ENCODE measurements at regions not wholly inside any gene's neighbourhood (a gene's known extent, or its start where the extent isn't known, plus 50 kb on each side); places are given as distances from the start of the nearest gene placed in this dataset.

DNA sequence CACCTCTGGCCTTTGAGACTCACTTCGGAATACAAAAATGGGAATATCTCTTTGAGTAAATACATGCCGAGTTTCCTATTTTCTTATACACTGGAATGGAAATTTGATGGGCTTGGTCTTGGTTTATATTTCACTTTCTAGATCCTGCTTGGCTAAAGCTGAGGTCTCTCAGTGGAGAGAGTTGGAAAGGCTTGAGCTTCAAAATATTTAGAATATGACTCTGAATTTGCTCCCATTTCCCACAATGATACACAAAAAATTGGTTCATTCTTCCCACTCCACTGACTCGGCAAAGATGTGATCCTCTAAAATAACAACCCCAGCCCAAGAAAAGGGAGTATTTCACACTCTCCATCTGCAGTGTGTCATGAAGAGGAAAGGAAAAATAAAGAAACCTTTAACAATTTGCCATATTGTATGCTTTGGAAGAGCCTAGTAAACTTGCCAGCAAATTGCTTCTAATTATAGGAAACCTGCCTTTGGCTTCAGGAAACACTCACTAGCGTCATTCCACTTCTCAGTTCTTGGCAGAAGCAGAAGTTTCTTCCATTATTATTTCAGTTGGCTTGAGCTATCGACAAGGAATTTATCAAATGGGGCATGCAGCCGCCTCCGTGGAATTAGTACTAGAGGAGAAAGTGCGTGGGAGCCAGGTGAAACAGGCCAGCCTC is 302.9 kb downstream of the NSG2 start:
- TF ChIP-seq, protein P1, sequence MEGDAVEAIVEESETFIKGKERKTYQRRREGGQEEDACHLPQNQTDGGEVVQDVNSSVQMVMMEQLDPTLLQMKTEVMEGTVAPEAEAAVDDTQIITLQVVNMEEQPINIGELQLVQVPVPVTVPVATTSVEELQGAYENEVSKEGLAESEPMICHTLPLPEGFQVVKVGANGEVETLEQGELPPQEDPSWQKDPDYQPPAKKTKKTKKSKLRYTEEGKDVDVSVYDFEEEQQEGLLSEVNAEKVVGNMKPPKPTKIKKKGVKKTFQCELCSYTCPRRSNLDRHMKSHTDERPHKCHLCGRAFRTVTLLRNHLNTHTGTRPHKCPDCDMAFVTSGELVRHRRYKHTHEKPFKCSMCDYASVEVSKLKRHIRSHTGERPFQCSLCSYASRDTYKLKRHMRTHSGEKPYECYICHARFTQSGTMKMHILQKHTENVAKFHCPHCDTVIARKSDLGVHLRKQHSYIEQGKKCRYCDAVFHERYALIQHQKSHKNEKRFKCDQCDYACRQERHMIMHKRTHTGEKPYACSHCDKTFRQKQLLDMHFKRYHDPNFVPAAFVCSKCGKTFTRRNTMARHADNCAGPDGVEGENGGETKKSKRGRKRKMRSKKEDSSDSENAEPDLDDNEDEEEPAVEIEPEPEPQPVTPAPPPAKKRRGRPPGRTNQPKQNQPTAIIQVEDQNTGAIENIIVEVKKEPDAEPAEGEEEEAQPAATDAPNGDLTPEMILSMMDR (IDR thresholded peaks at IDR 0.05; ENCODE audit: low read depth, low read length): no peak
- TF ChIP-seq POLR2A (IDR thresholded peaks at IDR 0.05; ENCODE audit: extremely low read depth, insufficient read length): no peak
- no peak for TF ChIP-seq MYC (IDR thresholded peaks at IDR 0.05; ENCODE audit: low read depth, low read length)
